ENCODE measurements at regions not wholly inside any gene's neighbourhood (a gene's known extent, or its start where the extent isn't known, plus 50 kb on each side); places are given as distances from the start of the nearest gene placed in this dataset.

DNA sequence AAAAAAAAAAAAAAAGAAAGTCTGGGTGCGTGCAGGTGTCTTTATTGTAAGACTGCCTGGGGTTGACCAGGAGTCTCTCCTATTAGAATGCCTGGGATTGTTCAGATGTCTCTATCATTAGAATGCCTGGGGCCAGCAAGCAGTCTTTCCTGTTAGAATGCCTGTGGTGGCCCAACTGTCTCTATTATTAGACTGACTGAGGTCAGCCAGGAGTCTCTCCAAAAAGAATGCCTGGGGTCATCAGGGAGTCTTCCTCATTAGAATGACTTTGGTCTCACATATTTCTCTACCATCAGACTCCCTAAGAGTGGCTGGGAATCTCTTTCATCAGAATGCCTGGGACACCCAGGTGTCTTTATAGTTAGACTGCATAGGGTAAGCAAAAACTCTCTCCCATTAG lies 1577.5 kb downstream of the UQCRFS1 start:
- DNase-seq (ENCODE audit: low spot score), result no peak

DNA sequence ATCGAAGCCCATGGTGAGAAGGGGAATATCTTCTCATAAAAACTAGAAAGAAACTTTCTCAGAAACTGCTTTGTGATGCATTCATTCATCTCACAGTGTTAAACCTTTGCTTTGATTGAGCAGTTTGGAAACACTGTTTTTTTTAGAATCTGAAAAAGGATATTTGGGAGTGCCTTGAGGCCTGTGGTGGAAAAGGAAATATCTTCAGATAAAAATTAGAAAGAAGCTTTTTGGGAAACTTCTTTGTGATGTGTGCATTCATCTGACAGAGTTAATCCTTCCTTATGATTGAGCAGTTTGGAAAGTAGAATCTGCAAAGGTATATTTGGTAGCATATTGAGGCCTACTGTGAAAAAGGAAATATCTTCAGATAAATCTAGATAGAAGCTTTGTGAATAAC lies 1594.9 kb downstream of the UQCRFS1 start:
- no peak for DNase-seq (ENCODE audit: low spot score)

DNA sequence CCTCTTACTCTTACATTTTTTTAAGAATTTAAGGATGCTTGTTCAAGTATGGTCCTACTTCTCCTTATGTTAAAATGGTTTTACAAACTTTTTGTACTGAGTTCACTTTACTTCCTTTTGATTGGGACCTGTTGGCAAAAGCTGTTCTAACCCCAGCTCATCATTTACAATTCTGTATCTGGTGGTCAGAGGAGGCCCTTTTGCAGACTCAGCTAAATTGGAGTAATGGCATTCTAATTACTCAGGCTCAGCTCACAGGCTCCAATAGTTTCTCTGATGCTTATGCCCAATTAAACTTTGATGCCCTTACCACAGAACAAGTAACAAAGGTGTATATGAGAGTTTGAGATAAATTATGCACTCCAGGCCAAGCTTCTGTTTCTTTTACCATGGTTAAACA lies 1632.0 kb downstream of the UQCRFS1 start:
- no peak for DNase-seq (ENCODE audit: low spot score)

All from kidney tubule cell (primary cell).